ENCODE measurements at regions not wholly inside any gene's neighbourhood (a gene's known extent, or its start where the extent isn't known, plus 50 kb on each side); places are given as distances from the start of the nearest gene placed in this dataset.

DNA sequence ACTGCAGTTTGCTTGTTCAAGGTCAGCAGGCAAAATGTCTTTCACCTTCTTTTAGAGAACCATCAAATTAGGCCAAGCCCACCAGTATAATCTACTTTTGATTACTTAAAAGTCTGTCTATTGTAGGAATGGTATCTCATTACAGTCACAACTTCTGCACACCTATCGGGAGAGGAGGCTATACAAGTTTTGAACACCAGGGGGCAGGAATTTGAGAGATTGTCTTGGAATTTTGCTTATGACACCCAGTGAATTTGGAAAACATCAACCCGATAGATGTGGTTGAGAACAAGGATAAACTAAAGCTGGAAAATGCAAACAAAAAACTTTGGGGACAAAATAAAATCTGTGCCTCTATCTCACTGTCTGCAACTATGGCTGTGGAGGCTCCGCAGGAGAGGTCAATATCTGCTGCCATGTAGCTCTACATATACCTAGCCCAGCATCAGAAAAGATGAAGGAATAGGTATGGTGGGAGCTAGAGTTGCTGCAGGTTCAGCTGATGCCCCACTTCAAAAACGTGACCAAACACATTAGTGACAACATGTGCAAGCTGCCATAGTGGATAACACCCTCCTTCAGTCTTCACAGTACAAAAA is 1299.2 kb upstream of the SPRY2 start:
- no peak for DNase-seq (ENCODE audit: low spot score)
- 52% methylated on average over 4 of the region's 4 CpGs for WGBS
- TF ChIP-seq RXRA (IDR thresholded peaks at IDR 0.05) (no peak), RAD21 (IDR thresholded peaks at IDR 0.05) (peak; percentile 43 to 58), EGR1 (IDR thresholded peaks at IDR 0.05; ENCODE audit: low read depth in 2 of 2) (no peak), CTCF (IDR thresholded peaks at IDR 0.05; ENCODE audit: low read depth, low read length, missing input control) (peak; percentile 34), HNF4G (IDR thresholded peaks at IDR 0.05) (no peak), FOXA2 (IDR thresholded peaks at IDR 0.05) (no peak), FOXA1 (IDR thresholded peaks at IDR 0.05) (no peak), JUND (IDR thresholded peaks at IDR 0.05) (no peak), YY1 (IDR thresholded peaks at IDR 0.05) (no peak), NR2F2 (IDR thresholded peaks at IDR 0.05) (no peak), HNF4A (conservative IDR thresholded peaks at IDR 0.05) (no peak), TAF1 (conservative IDR thresholded peaks at IDR 0.05) (no peak), SP1 (IDR thresholded peaks at IDR 0.05) (no peak)
- TF ChIP-seq, protein P1, sequence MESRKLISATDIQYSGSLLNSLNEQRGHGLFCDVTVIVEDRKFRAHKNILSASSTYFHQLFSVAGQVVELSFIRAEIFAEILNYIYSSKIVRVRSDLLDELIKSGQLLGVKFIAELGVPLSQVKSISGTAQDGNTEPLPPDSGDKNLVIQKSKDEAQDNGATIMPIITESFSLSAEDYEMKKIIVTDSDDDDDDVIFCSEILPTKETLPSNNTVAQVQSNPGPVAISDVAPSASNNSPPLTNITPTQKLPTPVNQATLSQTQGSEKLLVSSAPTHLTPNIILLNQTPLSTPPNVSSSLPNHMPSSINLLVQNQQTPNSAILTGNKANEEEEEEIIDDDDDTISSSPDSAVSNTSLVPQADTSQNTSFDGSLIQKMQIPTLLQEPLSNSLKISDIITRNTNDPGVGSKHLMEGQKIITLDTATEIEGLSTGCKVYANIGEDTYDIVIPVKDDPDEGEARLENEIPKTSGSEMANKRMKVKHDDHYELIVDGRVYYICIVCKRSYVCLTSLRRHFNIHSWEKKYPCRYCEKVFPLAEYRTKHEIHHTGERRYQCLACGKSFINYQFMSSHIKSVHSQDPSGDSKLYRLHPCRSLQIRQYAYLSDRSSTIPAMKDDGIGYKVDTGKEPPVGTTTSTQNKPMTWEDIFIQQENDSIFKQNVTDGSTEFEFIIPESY (IDR thresholded peaks at IDR 0.05) = no peak
- TF ChIP-seq, protein P2, sequence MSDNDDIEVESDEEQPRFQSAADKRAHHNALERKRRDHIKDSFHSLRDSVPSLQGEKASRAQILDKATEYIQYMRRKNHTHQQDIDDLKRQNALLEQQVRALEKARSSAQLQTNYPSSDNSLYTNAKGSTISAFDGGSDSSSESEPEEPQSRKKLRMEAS (IDR thresholded peaks at IDR 0.05) = no peak
- TF ChIP-seq, protein P3, sequence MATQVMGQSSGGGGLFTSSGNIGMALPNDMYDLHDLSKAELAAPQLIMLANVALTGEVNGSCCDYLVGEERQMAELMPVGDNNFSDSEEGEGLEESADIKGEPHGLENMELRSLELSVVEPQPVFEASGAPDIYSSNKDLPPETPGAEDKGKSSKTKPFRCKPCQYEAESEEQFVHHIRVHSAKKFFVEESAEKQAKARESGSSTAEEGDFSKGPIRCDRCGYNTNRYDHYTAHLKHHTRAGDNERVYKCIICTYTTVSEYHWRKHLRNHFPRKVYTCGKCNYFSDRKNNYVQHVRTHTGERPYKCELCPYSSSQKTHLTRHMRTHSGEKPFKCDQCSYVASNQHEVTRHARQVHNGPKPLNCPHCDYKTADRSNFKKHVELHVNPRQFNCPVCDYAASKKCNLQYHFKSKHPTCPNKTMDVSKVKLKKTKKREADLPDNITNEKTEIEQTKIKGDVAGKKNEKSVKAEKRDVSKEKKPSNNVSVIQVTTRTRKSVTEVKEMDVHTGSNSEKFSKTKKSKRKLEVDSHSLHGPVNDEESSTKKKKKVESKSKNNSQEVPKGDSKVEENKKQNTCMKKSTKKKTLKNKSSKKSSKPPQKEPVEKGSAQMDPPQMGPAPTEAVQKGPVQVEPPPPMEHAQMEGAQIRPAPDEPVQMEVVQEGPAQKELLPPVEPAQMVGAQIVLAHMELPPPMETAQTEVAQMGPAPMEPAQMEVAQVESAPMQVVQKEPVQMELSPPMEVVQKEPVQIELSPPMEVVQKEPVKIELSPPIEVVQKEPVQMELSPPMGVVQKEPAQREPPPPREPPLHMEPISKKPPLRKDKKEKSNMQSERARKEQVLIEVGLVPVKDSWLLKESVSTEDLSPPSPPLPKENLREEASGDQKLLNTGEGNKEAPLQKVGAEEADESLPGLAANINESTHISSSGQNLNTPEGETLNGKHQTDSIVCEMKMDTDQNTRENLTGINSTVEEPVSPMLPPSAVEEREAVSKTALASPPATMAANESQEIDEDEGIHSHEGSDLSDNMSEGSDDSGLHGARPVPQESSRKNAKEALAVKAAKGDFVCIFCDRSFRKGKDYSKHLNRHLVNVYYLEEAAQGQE (IDR thresholded peaks at IDR 0.05) = no peak
- TF ChIP-seq, protein P4, sequence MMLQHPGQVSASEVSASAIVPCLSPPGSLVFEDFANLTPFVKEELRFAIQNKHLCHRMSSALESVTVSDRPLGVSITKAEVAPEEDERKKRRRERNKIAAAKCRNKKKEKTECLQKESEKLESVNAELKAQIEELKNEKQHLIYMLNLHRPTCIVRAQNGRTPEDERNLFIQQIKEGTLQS (IDR thresholded peaks at IDR 0.05) = no peak

More for the DNA sequence above, 1299.2 kb upstream of the SPRY2 start:
- Histone ChIP-seq H3K4me1 (ENCODE audit: control insufficient read depth in 4 of 4, insufficient read depth in 4 of 4, low read length in 3 of 4) (no peaks in the 10 kb centered on the region), H3K27ac (ENCODE audit: low read depth in 1 of 2, low read length in 2 of 2) (no peak overlapping the region), H3K4me3 (ENCODE audit: low read depth in 1 of 3, low read length in 3 of 3) (no peak overlapping the region), H3K27me3 (ENCODE audit: control insufficient read depth in 4 of 4, insufficient read depth in 4 of 4, low read length in 3 of 4) (no peaks in the 10 kb centered on the region), H3K9me3 (ENCODE audit: control insufficient read depth in 4 of 4, low read length in 3 of 4) (no peaks in the 10 kb centered on the region), H3K9ac (ENCODE audit: low read depth in 1 of 2, low read length in 2 of 2) (no peak overlapping the region), H3K36me3 (ENCODE audit: control insufficient read depth in 4 of 4, insufficient read depth in 3 of 4, low read depth in 1 of 4, low read length in 3 of 4) (no peaks in the 10 kb centered on the region)
